EL (cell line): ENCODE measurements at regions not wholly inside any gene's neighbourhood (a gene's known extent, or its start where the extent isn't known, plus 50 kb on each side); places are given as distances from the start of the nearest gene placed in this dataset.

Experiments used
- DNase-seq: peaks from one replicate; pipeline ENCODE4 v3.0.0-alpha.2; 2016

- DNase-seq, result peak; percentile 82
Observed at GRCh38 chr13:47499358-47500150, 501.5 kb downstream of the SUCLA2 start.

GRCh38 chr13:47484548-47484947 is 516.5 kb downstream of the SUCLA2 start:
- DNase-seq, result peak; percentile 72

- DNase-seq, result no peak
Observed at GRCh38 chr13:47481536-47481935, 519.5 kb downstream of the SUCLA2 start.

- peak; percentile 26 for DNase-seq
Observed at GRCh38 chr13:47480951-47481350, 520.1 kb downstream of the SUCLA2 start.

GRCh38 chr13:47480121-47480520 is 521.0 kb downstream of the SUCLA2 start:
- DNase-seq, result peak; percentile 93

- no peak for DNase-seq
Observed at GRCh38 chr13:47478985-47479384, 522.1 kb downstream of the SUCLA2 start.

GRCh38 chr13:47475441-47475948 is 525.6 kb downstream of the SUCLA2 start:
- DNase-seq, result no peak

GRCh38 chr13:47474839-47475238 is 526.2 kb downstream of the SUCLA2 start:
- DNase-seq, result no peak

GRCh38 chr13:47474326-47474725 is 526.7 kb downstream of the SUCLA2 start:
- no peak for DNase-seq

GRCh38 chr13:47472516-47472915 is 528.6 kb downstream of the SUCLA2 start:
- no peak for DNase-seq

GRCh38 chr13:47463726-47464125 is 537.3 kb downstream of the SUCLA2 start:
- peak; percentile 78 for DNase-seq

GRCh38 chr13:47463002-47463401 is 538.1 kb downstream of the SUCLA2 start:
- no peak for DNase-seq

GRCh38 chr13:47461816-47462215 is 539.3 kb downstream of the SUCLA2 start:
- no peak for DNase-seq

- peak; percentile 12 for DNase-seq
Observed at GRCh38 chr13:47459512-47459911, 541.6 kb downstream of the SUCLA2 start.

GRCh38 chr13:47457626-47458025 is 543.4 kb downstream of the SUCLA2 start:
- peak; percentile 48 for DNase-seq

- DNase-seq, result peak; percentile 37
Observed at GRCh38 chr13:47455626-47456025, 545.4 kb downstream of the SUCLA2 start.

- DNase-seq, result no peak
Observed at GRCh38 chr13:47454986-47455385, 546.1 kb downstream of the SUCLA2 start.

GRCh38 chr13:47437406-47437805 is 540.6 kb upstream of the HTR2A start:
- DNase-seq, result peak; percentile 59

- DNase-seq, result peak; percentile 33
Observed at GRCh38 chr13:47433461-47434005, 536.7 kb upstream of the HTR2A start.

- peak; percentile 50 for DNase-seq
Observed at GRCh38 chr13:47426126-47426849, 529.4 kb upstream of the HTR2A start.

GRCh38 chr13:47421525-47421924 is 524.7 kb upstream of the HTR2A start:
- DNase-seq, result no peak

GRCh38 chr13:47420568-47420967 is 523.7 kb upstream of the HTR2A start:
- DNase-seq, result peak; percentile 26

- DNase-seq, result no peak
Observed at GRCh38 chr13:47420020-47420419, 523.2 kb upstream of the HTR2A start.
